ENCODE measurements at regions not wholly inside any gene's neighbourhood (a gene's known extent, or its start where the extent isn't known, plus 50 kb on each side); places are given as distances from the start of the nearest gene placed in this dataset.

- Histone ChIP-seq H3K4me1 (ENCODE audit: control insufficient read depth, insufficient read depth, low read length) (no peaks in the 10 kb centered on the region), H3K36me3 (ENCODE audit: control insufficient read depth in 2 of 2, insufficient read depth in 1 of 2, low read length in 2 of 2) (no peaks in the 10 kb centered on the region), H3K9me3 (ENCODE audit: control insufficient read depth, insufficient read depth, low read depth, low read length) (no peaks in the 10 kb centered on the region), H3K27ac (ENCODE audit: extremely low read depth, low read depth, low read length) (no peak overlapping the region), H3K4me3 (ENCODE audit: low read depth, low read length) (no peak overlapping the region)
- ChIA-PET POLR2A (no interaction called here), CTCF (no interaction called here)
- TF ChIP-seq ZBTB20 (tag by site-specific recombination; IDR thresholded peaks at IDR 0.05) (no peak), ZNF76 (tag by site-specific recombination; IDR thresholded peaks at IDR 0.05; ENCODE audit: borderline replicate concordance, low read depth) (no peak), ZNF707 (tag by site-specific recombination; IDR thresholded peaks at IDR 0.05) (no peak), ZNF121 (tag by site-specific recombination; IDR thresholded peaks at IDR 0.05) (no peak), HOXA7 (CRISPR knock-in tag; IDR thresholded peaks at IDR 0.05; ENCODE audit: borderline replicate concordance) (no peak), ZNF692 (tag by site-specific recombination; IDR thresholded peaks at IDR 0.05) (no peak), ZNF423 (tag by site-specific recombination; IDR thresholded peaks at IDR 0.05) (no peak), ZNF146 (tag by site-specific recombination; IDR thresholded peaks at IDR 0.05) (no peak), ZNF530 (tag by site-specific recombination; IDR thresholded peaks at IDR 0.05; ENCODE audit: low read depth) (no peak), ZNF514 (tag by site-specific recombination; IDR thresholded peaks at IDR 0.05) (no peak), ZNF350 (tag by site-specific recombination; IDR thresholded peaks at IDR 0.05) (no peak), EGR2 (tag by site-specific recombination; IDR thresholded peaks at IDR 0.05; ENCODE audit: low read depth) (no peak), FEZF1 (tag by site-specific recombination; IDR thresholded peaks at IDR 0.05) (no peak), ZNF548 (tag by site-specific recombination; IDR thresholded peaks at IDR 0.05) (no peak)
- TF ChIP-seq, protein P1, sequence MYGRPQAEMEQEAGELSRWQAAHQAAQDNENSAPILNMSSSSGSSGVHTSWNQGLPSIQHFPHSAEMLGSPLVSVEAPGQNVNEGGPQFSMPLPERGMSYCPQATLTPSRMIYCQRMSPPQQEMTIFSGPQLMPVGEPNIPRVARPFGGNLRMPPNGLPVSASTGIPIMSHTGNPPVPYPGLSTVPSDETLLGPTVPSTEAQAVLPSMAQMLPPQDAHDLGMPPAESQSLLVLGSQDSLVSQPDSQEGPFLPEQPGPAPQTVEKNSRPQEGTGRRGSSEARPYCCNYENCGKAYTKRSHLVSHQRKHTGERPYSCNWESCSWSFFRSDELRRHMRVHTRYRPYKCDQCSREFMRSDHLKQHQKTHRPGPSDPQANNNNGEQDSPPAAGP (tag by site-specific recombination; IDR thresholded peaks at IDR 0.05) = no peak
- TF ChIP-seq, protein P2, sequence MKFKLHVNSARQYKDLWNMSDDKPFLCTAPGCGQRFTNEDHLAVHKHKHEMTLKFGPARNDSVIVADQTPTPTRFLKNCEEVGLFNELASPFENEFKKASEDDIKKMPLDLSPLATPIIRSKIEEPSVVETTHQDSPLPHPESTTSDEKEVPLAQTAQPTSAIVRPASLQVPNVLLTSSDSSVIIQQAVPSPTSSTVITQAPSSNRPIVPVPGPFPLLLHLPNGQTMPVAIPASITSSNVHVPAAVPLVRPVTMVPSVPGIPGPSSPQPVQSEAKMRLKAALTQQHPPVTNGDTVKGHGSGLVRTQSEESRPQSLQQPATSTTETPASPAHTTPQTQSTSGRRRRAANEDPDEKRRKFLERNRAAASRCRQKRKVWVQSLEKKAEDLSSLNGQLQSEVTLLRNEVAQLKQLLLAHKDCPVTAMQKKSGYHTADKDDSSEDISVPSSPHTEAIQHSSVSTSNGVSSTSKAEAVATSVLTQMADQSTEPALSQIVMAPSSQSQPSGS (tag by site-specific recombination; IDR thresholded peaks at IDR 0.05; ENCODE audit: low read depth) = no peak
- TF ChIP-seq, protein P3, sequence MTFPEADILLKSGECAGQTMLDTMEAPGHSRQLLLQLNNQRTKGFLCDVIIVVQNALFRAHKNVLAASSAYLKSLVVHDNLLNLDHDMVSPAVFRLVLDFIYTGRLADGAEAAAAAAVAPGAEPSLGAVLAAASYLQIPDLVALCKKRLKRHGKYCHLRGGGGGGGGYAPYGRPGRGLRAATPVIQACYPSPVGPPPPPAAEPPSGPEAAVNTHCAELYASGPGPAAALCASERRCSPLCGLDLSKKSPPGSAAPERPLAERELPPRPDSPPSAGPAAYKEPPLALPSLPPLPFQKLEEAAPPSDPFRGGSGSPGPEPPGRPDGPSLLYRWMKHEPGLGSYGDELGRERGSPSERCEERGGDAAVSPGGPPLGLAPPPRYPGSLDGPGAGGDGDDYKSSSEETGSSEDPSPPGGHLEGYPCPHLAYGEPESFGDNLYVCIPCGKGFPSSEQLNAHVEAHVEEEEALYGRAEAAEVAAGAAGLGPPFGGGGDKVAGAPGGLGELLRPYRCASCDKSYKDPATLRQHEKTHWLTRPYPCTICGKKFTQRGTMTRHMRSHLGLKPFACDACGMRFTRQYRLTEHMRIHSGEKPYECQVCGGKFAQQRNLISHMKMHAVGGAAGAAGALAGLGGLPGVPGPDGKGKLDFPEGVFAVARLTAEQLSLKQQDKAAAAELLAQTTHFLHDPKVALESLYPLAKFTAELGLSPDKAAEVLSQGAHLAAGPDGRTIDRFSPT (tag by site-specific recombination; IDR thresholded peaks at IDR 0.05) = no peak
These were observed 422.0 kb upstream of the ID2 start for GRCh38 chr2:8259841-8260178.

DNA sequence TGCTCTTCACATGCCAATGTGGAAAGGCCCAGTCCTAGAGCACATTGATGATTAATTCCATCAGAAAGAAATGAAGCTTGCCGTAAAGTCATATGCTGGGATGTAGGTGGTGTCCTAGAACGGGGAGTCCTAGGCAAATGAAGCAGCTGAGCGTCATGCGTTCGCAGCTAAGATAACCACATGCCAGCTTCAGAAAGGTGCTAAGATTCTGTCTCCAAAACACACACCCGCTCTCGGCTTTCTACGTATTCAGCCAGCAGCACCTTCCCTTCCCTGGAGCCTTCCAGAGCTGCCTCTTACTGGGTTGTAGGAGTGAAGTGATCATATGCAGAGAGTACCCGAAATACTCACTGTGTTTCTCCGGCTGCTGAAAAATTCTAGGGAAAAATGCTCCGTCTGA is 421.6 kb upstream of the ID2 start:
- Histone ChIP-seq H3K9me3 (ENCODE audit: control insufficient read depth, insufficient read depth, low read depth, low read length) (no peaks in the 10 kb centered on the region), H3K27ac (ENCODE audit: extremely low read depth, low read depth, low read length) (no peak overlapping the region), H3K4me1 (ENCODE audit: control insufficient read depth, insufficient read depth, low read length) (no peaks in the 10 kb centered on the region), H3K36me3 (ENCODE audit: control insufficient read depth in 2 of 2, insufficient read depth in 1 of 2, low read length in 2 of 2) (no peaks in the 10 kb centered on the region), H3K4me3 (ENCODE audit: low read depth, low read length) (no peak overlapping the region)
- ChIA-PET POLR2A (no interaction called here), CTCF (interaction anchor here (0.8 kb wide), 1 partner anchor 1147 kb away, joined by 5 read pairs; no protein-coding TSS in a partner anchor)
- TF ChIP-seq ZNF16 (tag by site-specific recombination; IDR thresholded peaks at IDR 0.05; ENCODE audit: low read depth) (no peak), ZNF266 (tag by site-specific recombination; IDR thresholded peaks at IDR 0.05; ENCODE audit: low read depth) (no peak), ZNF658 (tag by site-specific recombination; IDR thresholded peaks at IDR 0.05) (no peak), ZBTB44 (tag by site-specific recombination; IDR thresholded peaks at IDR 0.05) (no peak), ZNF791 (tag by site-specific recombination; IDR thresholded peaks at IDR 0.05) (no peak), ZNF239 (tag by site-specific recombination; IDR thresholded peaks at IDR 0.05) (no peak)
- TF ChIP-seq, protein P4, sequence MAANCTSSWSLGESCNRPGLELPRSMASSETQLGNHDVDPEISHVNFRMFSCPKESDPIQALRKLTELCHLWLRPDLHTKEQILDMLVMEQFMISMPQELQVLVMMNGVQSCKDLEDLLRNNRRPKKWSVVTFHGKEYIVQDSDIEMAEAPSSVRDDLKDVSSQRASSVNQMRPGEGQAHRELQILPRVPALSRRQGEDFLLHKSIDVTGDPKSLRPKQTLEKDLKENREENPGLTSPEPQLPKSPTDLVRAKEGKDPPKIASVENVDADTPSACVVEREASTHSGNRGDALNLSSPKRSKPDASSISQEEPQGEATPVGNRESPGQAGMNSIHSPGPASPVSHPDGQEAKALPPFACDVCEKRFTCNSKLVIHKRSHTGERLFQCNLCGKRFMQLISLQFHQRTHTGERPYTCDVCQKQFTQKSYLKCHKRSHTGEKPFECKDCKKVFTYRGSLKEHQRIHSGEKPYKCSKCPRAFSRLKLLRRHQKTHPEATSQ (tag by site-specific recombination; IDR thresholded peaks at IDR 0.05) = no peak
- TF ChIP-seq, protein P5, sequence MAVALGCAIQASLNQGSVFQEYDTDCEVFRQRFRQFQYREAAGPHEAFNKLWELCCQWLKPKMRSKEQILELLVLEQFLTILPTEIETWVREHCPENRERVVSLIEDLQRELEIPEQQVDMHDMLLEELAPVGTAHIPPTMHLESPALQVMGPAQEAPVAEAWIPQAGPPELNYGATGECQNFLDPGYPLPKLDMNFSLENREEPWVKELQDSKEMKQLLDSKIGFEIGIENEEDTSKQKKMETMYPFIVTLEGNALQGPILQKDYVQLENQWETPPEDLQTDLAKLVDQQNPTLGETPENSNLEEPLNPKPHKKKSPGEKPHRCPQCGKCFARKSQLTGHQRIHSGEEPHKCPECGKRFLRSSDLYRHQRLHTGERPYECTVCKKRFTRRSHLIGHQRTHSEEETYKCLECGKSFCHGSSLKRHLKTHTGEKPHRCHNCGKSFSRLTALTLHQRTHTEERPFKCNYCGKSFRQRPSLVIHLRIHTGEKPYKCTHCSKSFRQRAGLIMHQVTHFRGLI (tag by site-specific recombination; IDR thresholded peaks at IDR 0.05) = no peak
